ENCODE measurements at regions not wholly inside any gene's neighbourhood (a gene's known extent, or its start where the extent isn't known, plus 50 kb on each side); places are given as distances from the start of the nearest gene placed in this dataset.
"Not testable (repeated sequence)": the region's sequence is repeated elsewhere in the genome, so short reads cannot be mapped to it uniquely, and the experiment has no call there.

DNA sequence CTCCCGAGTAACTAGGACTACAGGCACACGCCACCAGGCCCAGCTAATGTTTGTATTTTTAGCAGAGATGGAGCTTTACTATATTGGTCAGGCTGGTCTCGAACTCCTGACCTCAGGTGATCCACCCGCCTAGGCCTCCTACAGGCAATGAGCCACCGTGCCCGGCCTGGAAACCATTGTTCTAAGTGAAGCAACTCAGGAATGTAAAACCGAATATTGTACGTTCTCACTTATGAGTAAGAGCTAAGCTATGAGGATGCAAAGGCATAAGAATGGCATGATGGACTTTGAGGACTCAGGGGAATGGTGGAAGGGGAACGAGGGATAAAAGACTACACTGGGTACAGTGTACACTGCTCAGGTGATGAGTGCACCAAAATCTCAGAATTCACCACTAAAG, 235.1 kb upstream of the AUTS2 start:
- DNase-seq (ENCODE audit: low read depth in 2 of 2) = no peak

DNA sequence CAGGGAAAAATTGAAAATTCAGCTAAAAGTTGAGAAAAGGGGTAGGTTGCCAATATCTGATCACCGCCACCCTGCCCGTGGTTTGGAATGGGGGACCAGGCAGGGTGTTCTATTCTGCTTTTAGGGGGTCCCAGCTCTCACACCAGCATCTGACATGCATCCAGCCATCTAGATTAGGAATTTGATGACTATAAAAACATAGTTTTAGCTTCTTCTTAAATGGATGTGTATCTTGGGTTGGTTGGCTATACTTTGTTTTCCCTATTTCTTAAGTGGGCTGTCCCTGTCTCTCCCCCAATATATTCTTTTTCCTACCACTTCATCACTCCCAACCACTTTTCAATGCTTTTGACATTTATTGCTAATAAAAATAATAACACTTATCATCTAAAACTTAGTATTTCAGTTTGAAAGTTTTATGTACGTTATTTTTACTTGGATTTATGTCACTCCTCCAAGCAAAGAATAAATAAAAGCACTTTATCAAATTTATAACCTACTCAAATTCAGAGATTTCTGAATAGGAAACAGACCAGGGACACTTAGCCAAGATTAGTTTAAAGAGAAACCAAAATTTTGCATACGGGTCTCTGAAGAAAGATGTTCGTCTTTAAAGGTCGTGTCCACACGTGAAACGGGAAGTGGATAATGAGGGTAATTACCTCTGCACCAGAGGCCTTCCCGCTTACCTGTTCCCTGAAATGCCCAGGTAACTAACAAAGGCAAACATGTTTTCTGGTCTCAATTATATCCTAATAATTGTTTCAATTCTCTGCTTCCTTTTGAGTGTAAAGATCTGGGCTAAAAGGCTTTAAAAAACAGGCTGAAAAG, 233.2 kb upstream of the AUTS2 start:
- DNase-seq (ENCODE audit: low read depth in 2 of 2) = no peak

DNA sequence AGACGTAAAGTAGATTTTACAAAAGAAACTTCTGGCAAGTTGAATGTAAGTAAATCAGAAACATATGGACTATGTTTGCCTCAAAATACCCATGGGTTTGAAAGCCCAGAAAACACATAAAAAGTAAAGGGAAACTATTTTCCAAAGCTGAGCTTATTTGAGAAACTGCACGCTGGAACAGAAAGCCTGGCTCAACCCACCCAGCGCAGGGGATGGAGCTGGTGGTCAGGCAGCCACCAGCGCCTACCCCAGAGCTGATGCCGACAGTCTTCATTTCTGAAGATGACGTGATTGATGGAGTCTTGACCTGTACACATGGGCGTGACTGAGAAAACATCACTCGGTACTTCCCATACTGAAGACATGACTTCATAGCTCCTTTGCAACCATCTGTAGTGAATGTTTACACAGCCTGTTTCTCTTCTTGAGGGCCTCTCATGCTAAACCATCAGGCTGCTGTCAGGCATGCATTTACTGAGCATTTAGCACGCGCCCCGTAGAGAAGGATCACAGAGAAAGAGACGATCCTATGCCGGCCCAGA, 232.6 kb upstream of the AUTS2 start:
- DNase-seq (ENCODE audit: low read depth in 2 of 2) = no peak

DNA sequence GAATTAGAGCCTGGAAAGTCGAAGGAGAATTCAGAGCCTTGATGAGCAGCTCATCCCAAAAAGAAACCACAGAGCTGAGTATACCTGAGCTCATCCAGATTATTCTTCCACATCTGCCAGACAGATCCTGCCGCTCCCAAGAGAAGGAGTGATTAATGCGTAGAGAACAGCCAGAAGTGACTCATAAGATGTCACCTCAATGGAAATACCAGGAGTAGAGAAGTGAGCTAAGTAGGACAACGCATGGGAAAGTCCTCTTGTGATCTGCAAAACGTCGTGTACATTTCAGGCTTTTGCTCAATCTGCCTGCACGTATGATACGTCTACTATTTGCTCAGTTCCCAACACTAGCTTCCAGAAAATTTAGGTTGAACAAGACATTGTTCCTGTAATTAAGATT, 230.5 kb upstream of the AUTS2 start:
- no peak for DNase-seq (ENCODE audit: low read depth in 2 of 2)

- DNase-seq (ENCODE audit: low read depth in 2 of 2) = no peak
Measured at GRCh38 chr7:69373171-69374043, 224.9 kb upstream of the AUTS2 start.

DNA sequence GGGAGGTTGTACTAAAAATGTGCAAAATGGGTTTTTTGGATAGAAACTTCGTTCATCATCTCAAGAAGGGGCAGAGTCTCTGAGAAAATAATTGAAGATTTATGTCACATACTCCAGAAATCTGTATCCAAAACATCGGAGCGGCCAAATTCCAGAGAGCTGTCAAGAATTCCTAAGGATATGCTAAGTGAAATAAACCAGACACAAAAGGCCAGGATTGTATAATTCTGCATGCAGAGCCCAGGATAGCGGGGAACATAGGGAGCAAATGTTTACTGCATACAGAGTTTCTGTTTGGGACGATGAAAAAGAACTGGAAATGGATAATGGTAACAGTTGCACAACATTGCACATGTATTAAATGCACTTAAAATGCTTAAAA, 224.2 kb upstream of the AUTS2 start:
- no peak for DNase-seq (ENCODE audit: low read depth in 2 of 2)

GRCh38 chr7:69377191-69377590, 221.1 kb upstream of the AUTS2 start:
- no peak for DNase-seq (ENCODE audit: low read depth in 2 of 2)

DNA sequence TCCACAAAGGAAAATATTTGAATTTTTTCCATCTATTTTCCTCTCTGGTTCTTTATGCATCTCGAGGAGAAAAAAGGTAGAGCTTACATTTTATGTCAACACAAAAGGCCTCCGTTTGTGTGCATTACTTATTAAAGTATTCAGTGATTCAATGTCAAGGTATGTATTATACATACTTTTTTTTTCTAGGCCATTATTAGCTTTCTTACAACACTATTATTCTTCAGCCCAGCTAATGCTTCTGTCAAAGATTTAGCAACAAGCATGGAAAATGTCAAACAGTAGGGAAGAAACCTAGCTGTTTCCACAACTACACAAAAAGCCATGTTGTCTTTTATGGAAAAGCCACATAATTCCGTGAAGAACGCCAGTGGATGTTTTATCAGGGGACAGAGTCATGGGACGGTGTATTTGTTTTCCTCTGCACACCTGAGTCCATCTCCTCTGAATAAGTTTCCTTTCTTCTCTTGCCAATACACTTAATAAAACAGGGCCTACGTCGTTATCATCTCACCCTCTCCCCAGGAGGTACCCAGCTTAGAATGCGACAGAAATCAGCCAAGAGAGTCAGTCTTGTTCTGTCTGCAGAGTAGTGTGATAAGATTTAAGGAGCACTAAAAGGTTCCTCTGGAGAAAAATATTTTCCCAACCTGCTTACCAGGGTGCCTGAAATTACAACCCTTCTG, 209.7 kb upstream of the AUTS2 start:
- DNase-seq (ENCODE audit: low read depth in 2 of 2) = no peak

- no peak for DNase-seq (ENCODE audit: low read depth in 2 of 2)
Measured at GRCh38 chr7:69389216-69389615, 209.1 kb upstream of the AUTS2 start.

GRCh38 chr7:69393912-69394311, 204.4 kb upstream of the AUTS2 start:
- not testable (repeated sequence) for DNase-seq (ENCODE audit: low read depth in 2 of 2)

DNA sequence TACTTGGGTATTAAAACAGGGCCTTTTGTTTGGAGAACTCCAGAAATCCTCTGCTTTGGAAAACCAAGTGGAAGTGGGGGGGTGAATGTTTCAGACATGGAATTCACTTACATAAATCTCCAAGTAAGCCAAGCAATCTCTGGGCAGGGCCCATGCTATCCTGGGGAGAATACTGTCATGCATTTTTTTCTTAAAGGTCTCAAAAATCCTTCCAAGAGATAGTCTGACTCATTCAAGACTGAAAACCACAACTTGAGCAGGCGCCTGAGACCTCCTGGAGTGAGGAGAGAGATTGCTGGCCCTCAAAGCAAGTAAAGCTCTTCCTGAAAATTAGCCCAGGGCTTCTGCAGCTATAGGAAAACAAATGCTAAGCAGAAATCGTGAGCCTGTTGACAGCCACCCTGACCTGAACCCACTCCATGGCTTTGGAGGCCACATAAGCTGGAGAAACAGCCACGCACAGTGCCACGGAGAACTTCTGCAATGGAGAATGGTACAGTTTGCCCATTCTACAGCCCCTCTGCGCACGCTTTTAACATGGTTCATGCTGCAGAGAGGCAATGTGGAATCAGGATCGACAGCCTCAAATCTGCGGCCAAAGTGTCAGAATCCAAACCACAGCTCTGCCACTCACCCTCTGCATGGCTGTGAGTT, 203.1 kb upstream of the AUTS2 start:
- DNase-seq (ENCODE audit: low read depth in 2 of 2) = no peak

DNA sequence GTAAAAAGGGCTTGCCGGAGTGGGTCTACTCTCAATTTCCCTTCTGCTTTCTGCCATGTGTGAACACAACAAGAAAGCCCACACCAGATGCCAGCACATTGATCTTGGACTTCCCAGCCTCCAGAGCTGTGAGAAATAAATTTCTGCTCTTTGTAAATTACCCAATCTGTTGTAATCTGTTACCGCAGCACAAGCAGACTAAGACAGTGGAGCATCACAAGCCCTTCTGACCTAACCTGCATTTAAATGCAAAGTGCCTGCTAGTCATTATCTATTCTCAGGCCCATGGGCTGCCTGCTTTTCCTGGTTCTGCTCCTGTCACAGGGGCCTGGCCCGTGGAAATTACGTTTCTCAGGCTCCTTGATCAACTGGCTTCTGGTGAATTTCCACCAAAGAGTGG, 199.3 kb upstream of the AUTS2 start:
- no peak for DNase-seq (ENCODE audit: low read depth in 2 of 2)

DNA sequence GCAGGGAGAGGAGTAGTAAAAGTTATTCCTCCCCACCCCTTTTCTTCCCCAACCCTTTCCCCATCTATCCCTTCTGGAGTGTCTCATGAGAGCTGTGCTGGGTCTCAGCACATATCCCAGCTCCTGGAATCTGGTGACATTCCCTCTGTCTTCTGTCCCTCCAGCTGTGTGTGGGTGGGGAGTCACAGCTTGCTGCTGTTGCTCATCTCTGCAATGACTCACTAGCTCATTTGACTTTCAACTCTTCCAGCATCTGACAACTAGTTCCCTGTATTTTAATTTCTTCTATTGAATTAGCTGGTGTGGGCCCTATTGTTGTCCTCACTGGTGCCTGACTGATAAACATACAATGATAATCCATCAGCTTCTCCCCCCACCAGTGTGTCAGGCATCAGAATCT, 198.9 kb upstream of the AUTS2 start:
- no peak for DNase-seq (ENCODE audit: low read depth in 2 of 2)

DNA sequence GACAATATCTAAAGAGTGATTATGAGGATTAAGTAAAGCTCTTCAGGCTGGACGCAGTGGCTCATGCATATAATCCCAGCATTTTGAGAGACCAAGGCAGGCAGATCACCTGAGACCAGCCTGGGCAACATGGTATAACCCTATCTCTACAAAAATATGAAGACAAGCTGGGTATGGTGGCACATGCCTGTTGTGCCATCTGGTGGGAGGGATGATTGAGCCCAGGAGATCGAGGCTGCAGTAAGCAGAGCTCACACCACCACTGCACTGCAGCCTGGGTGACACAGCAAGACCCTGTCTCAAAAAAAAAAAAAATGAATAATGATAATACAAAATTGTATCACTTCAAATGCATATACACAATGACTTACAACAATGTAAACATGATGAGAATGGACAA, 195.6 kb upstream of the AUTS2 start:
- DNase-seq (ENCODE audit: low read depth in 2 of 2) = no peak

GRCh38 chr7:69403169-69403568, 195.1 kb upstream of the AUTS2 start:
- no peak for DNase-seq (ENCODE audit: low read depth in 2 of 2)

DNA sequence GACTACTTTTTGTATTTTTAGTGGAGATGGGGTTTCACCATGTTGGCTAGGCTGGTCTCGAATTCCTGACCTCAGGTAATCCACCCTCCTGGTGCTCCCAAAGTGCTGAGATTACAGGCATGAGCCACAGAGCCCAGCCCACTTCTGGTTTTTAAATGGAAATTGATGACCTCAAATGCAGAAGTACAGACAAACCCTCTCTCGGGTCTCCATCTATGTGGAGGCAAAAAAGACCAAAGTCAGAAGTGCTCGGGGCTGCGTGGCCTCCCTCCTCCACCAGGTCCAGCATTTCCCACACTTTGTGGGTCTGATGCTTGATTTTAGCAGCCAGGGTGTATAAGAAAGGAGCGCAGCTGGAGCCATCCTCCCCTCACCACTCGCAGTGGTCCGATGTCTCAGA, 187.3 kb upstream of the AUTS2 start:
- no peak for DNase-seq (ENCODE audit: low read depth in 2 of 2)

- no peak for DNase-seq (ENCODE audit: low read depth in 2 of 2)
Measured at GRCh38 chr7:69411466-69411865, 186.8 kb upstream of the AUTS2 start.

- no peak for DNase-seq (ENCODE audit: low read depth in 2 of 2)
Measured at GRCh38 chr7:69412331-69413146, 185.7 kb upstream of the AUTS2 start.

- no peak for DNase-seq (ENCODE audit: low read depth in 2 of 2)
Measured at GRCh38 chr7:69414555-69414954, 183.7 kb upstream of the AUTS2 start.

GRCh38 chr7:69418869-69419670, 179.2 kb upstream of the AUTS2 start:
- DNase-seq (ENCODE audit: low read depth in 2 of 2) = no peak
